ENCODE measurements at regions not wholly inside any gene's neighbourhood (a gene's known extent, or its start where the extent isn't known, plus 50 kb on each side); places are given as distances from the start of the nearest gene placed in this dataset.

GRCh38 chr1:38231941-38232340 is 185.3 kb upstream of the POU3F1 start:
- DNase-seq (ENCODE audit: low read depth, low spot score), result no peak

- DNase-seq (ENCODE audit: low read depth, low spot score), result no peak
Measured at GRCh38 chr1:38228718-38229117, 182.1 kb upstream of the POU3F1 start.

GRCh38 chr1:38225745-38226144 is 179.2 kb upstream of the POU3F1 start:
- DNase-seq (ENCODE audit: low read depth, low spot score), result no peak

- DNase-seq (ENCODE audit: low read depth, low spot score), result no peak
Measured at GRCh38 chr1:38223391-38223790, 176.8 kb upstream of the POU3F1 start.

- DNase-seq (ENCODE audit: low read depth, low spot score), result no peak
Measured at GRCh38 chr1:38222891-38223290, 176.3 kb upstream of the POU3F1 start.

- no peak for DNase-seq (ENCODE audit: low read depth, low spot score)
Measured at GRCh38 chr1:38221006-38221649, 174.5 kb upstream of the POU3F1 start.

- no peak for DNase-seq (ENCODE audit: low read depth, low spot score)
Measured at GRCh38 chr1:38217316-38217715, 170.7 kb upstream of the POU3F1 start.

GRCh38 chr1:38213646-38214434 is 167.2 kb upstream of the POU3F1 start:
- DNase-seq (ENCODE audit: low read depth, low spot score), result no peak

- DNase-seq (ENCODE audit: low read depth, low spot score), result no peak
Measured at GRCh38 chr1:38210895-38211177, 164.2 kb upstream of the POU3F1 start.

- DNase-seq (ENCODE audit: low read depth, low spot score), result no peak
Measured at GRCh38 chr1:38210021-38210894, 163.7 kb upstream of the POU3F1 start.

- DNase-seq (ENCODE audit: low read depth, low spot score), result no peak
Measured at GRCh38 chr1:38208716-38209632, 162.4 kb upstream of the POU3F1 start.

- DNase-seq (ENCODE audit: low read depth, low spot score), result no peak
Measured at GRCh38 chr1:38207906-38208305, 161.3 kb upstream of the POU3F1 start.

GRCh38 chr1:38207275-38207674 is 160.7 kb upstream of the POU3F1 start:
- DNase-seq (ENCODE audit: low read depth, low spot score), result no peak

- no peak for DNase-seq (ENCODE audit: low read depth, low spot score)
Measured at GRCh38 chr1:38204698-38205097, 158.1 kb upstream of the POU3F1 start.

- no peak for DNase-seq (ENCODE audit: low read depth, low spot score)
Measured at GRCh38 chr1:38203441-38203840, 156.8 kb upstream of the POU3F1 start.

- DNase-seq (ENCODE audit: low read depth, low spot score), result no peak
Measured at GRCh38 chr1:38201431-38201830, 154.8 kb upstream of the POU3F1 start.

- DNase-seq (ENCODE audit: low read depth, low spot score), result no peak
Measured at GRCh38 chr1:38198621-38199020, 152.0 kb upstream of the POU3F1 start.

GRCh38 chr1:38198099-38198498 is 151.5 kb upstream of the POU3F1 start:
- no peak for DNase-seq (ENCODE audit: low read depth, low spot score)

- DNase-seq (ENCODE audit: low read depth, low spot score), result no peak
Measured at GRCh38 chr1:38197312-38198061, 150.9 kb upstream of the POU3F1 start.

GRCh38 chr1:38194472-38194871 is 147.9 kb upstream of the POU3F1 start:
- no peak for DNase-seq (ENCODE audit: low read depth, low spot score)

- no peak for DNase-seq (ENCODE audit: low read depth, low spot score)
Measured at GRCh38 chr1:38193040-38193439, 146.4 kb upstream of the POU3F1 start.

Measured in brain pericyte (primary cell).